HCT116 (cell line): ENCODE measurements at regions not wholly inside any gene's neighbourhood (a gene's known extent, or its start where the extent isn't known, plus 50 kb on each side); places are given as distances from the start of the nearest gene placed in this dataset.

Experiments
- ATAC-seq: fragments of 200-7000 bp; cut with Tn5 transposase; 2 replicates; pipeline ENCODE4 v1.9.1; 2020; ENCODE audit warnings: mild to moderate bottlenecking, moderate library complexity
- BruUV-seq: library from RNA; stranded (reverse); fragments of 400-500 nt; replicated peaks from 2 replicates; lab custom pipeline; 2021; lab: Mats Ljungman, UMichigan
- CTCF ChIA-PET: fragments of 300-600 bp; sonication (Branson Sonifier 250); formaldehyde crosslinking; loops from one replicate; lab custom pipeline; 2021; ENCODE audit warnings: antibody characterized with exemption; lab: Charles Lee
- POLR2A ChIA-PET: fragments of 300-600, 350-600 bp; sonication (Branson Sonifier 250); formaldehyde crosslinking; loops from one replicate; lab custom pipeline; 2021; ENCODE audit warnings: antibody characterized with exemption; lab: Charles Lee
- RAD21 ChIA-PET, 2 experiments: fragments of 300-600 bp; sonication (Branson Sonifier 250); formaldehyde crosslinking; loops; one replicate each; lab custom pipeline; 2023; ENCODE audit warnings: low total read pairs in 2 of 2; ENCODE audit not compliant: uncharacterized antibody in 2 of 2, unreplicated experiment in 2 of 2, low non-redundant PET in 1 of 2; lab: Charles Lee
- DNase-seq: peaks from one replicate; pipeline ENCODE4 v3.0.0-alpha.2; 2010; ENCODE audit warnings: low read depth, low spot score
- H2AFZ ChIP-seq: fragments of 200-600 bp; shearing (Covaris generic), sonication (generic); 2 replicates; pipeline ENCODE4 v1.6.1; 2017; ENCODE audit warnings: low read depth, mixed run types, mixed read lengths, antibody characterized with exemption, low read length; ENCODE audit not compliant: poor library complexity, severe bottlenecking
- H3K27ac ChIP-seq: 2 replicates; pipeline ENCODE4 v1.5.1; 2012; ENCODE audit warnings: low read depth, low read length
- H3K27me3 ChIP-seq: fragments of 200-600 bp; sonication (generic); 2 replicates; pipeline ENCODE4 v1.6.1; 2016; ENCODE audit warnings: mixed run types, low read length, mixed read lengths; ENCODE audit not compliant: insufficient read depth
- H3K36me3 ChIP-seq, 2 experiments: fragments of 200-500 bp in 1 of 2; fragments of 200-600 bp in 1 of 2; sonication (Bioruptor generic) in 1 of 2; sonication (generic) in 1 of 2; 2 replicates each; pipeline versions ENCODE4 v1.5.1 to v1.6.1; 2014 to 2016; ENCODE audit warnings: low read length in 2 of 2, inconsistent platforms in 1 of 2, mixed read lengths in 1 of 2, mixed run types in 1 of 2; ENCODE audit not compliant: insufficient read depth in 2 of 2, control insufficient read depth in 1 of 2
- H3K4me1 ChIP-seq, 2 experiments: fragments of 200-600 bp in 1 of 2; sonication (generic) in 1 of 2; 2 replicates each; pipeline versions ENCODE4 v1.5.1 to v1.6.1; 2012 to 2017; ENCODE audit warnings: low read length in 2 of 2, inconsistent platforms in 1 of 2, mild to moderate bottlenecking in 1 of 2, mixed read lengths in 1 of 2, mixed run types in 1 of 2, moderate library complexity in 1 of 2; ENCODE audit not compliant: insufficient read depth in 2 of 2, control insufficient read depth in 1 of 2
- H3K4me2 ChIP-seq: fragments of 200-600 bp; sonication (generic); 2 replicates; pipeline ENCODE4 v1.6.1; 2017; ENCODE audit warnings: mixed run types, low read length, mixed read lengths
- H3K4me3 ChIP-seq, 2 experiments: fragments of 200-600 bp in 1 of 2; sonication (generic) in 1 of 2; replicated peaks in 1 of 2; 2 replicates each; pipeline ENCODE4 v1.5.1; 2011 to 2016; ENCODE audit warnings: low read length in 2 of 2, control low read depth in 1 of 2, low read depth in 1 of 2, mild to moderate bottlenecking in 1 of 2, mixed read lengths in 1 of 2, mixed run types in 1 of 2
- H3K79me2 ChIP-seq: fragments of 200-600 bp; sonication (generic); 2 replicates; pipeline ENCODE4 v1.6.1; 2017; ENCODE audit warnings: mild to moderate bottlenecking, mixed run types, low read length, moderate library complexity, mixed read lengths; ENCODE audit not compliant: insufficient read depth
- H3K9ac ChIP-seq: fragments of 200-600 bp; sonication (generic); 2 replicates; pipeline ENCODE4 v1.6.1; 2016; ENCODE audit warnings: low read length, mixed read lengths
- H3K9me2 ChIP-seq: fragments of 200-600 bp; sonication (generic), shearing (Covaris generic); 2 replicates; pipeline ENCODE4 v1.6.1; 2017; ENCODE audit warnings: mixed run types, mild to moderate bottlenecking, moderate library complexity; ENCODE audit not compliant: insufficient read depth
- H3K9me3 ChIP-seq, 2 experiments: fragments of 200-500 bp in 1 of 2; fragments of 200-600 bp in 1 of 2; sonication (Bioruptor generic) in 1 of 2; sonication (generic) in 1 of 2; 2 replicates each; pipeline ENCODE4 v1.6.1; 2014 to 2017; ENCODE audit warnings: low read length in 2 of 2, mixed read lengths in 2 of 2, inconsistent platforms in 1 of 2, low read depth in 1 of 2, mild to moderate bottlenecking in 1 of 2, mixed run types in 1 of 2, moderate library complexity in 1 of 2; ENCODE audit not compliant: control insufficient read depth in 1 of 2, insufficient read depth in 1 of 2
- H4K20me1 ChIP-seq: fragments of 200-600 bp; sonication (generic), shearing (Covaris generic); 2 replicates; pipeline ENCODE4 v1.6.1; 2017; ENCODE audit warnings: mixed run types, mild to moderate bottlenecking, moderate library complexity; ENCODE audit not compliant: insufficient read depth
- EGR1 ChIP-seq: IDR thresholded peaks from 2 replicates; pipeline ENCODE4 v1.6.1; 2012; ENCODE audit warnings: low read depth
- POLR2A ChIP-seq: IDR thresholded peaks from 2 replicates; pipeline ENCODE4 v1.7.0; 2011; ENCODE audit warnings: borderline replicate concordance; ENCODE audit not compliant: insufficient read depth, insufficient read length; ENCODE audit errors: extremely low read depth
- RAD21 ChIP-seq: IDR thresholded peaks from 2 replicates; pipeline ENCODE4 v1.6.1; 2012; ENCODE audit warnings: low read depth, mild to moderate bottlenecking
- SP1 ChIP-seq: IDR thresholded peaks from 2 replicates; pipeline ENCODE4 v1.6.1; 2012; ENCODE audit warnings: low read depth
- YY1 ChIP-seq: IDR thresholded peaks from 2 replicates; pipeline ENCODE4 v1.6.1; 2011; ENCODE audit warnings: low read length, low read depth, moderate library complexity, mild to moderate bottlenecking; ENCODE audit not compliant: insufficient replicate concordance; ENCODE audit errors: extremely low read depth
- intact Hi-C: fragments of 100-400 bp; cut with micrococcal nuclease; formaldehyde crosslinking; loops from 2 replicates; pipeline ENCODE4 v1.10.0; 2022
- TF ChIP-seq, protein P1 (sequence below), 3 experiments: fragments of 200-600 bp in 1 of 3; sonication (generic) in 1 of 3; IDR thresholded peaks in 2 of 3; conservative IDR thresholded peaks in 1 of 3; 2 replicates each; pipeline ENCODE4 v1.5.1; 2012 to 2017; ENCODE audit warnings: low read depth in 2 of 3, low read length in 2 of 3, antibody characterized with exemption in 1 of 3, borderline replicate concordance in 1 of 3, control low read depth in 1 of 3, mild to moderate bottlenecking in 1 of 3, mixed read lengths in 1 of 3, mixed run types in 1 of 3, moderate library complexity in 1 of 3; ENCODE audit not compliant: insufficient read depth in 1 of 3
- TF ChIP-seq, protein P2 (sequence below): IDR thresholded peaks from 2 replicates; pipeline ENCODE4 v1.6.1; 2012

DNA sequence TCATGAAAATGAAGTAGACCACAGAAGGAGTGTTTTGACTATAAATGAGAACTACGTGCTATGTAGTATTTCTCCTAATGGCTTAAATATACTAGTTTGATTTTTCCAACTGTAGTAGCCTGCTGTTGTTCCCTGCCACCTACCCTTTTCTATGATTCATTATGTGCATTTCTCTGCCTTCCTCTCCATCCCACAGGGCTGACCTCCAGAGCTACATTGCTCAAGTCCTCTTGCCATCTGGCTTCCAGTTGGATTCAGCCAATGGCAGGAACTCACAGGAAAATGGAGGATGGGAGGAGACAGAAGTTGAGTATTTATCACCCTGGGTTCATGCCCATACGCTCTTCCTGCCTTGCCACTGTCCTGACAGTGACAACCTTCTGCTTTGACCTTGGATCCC is 515.3 kb downstream of the SOX5 start:
- Histone ChIP-seq H3K4me2 (no peak overlapping the region), H3K4me1 (no peaks in the 10 kb centered on the region), H3K4me3 (no peak overlapping the region), H3K27ac (no peak overlapping the region), H2AFZ (no peak overlapping the region), H3K9me2 (no peaks in the 10 kb centered on the region), H3K9me3 (peaks cover 22 to 25% of the 10 kb centered on the region in 2 experiments; a peak in 2 of 4 replicates), H3K9ac (no peak overlapping the region), H4K20me1 (no peaks in the 10 kb centered on the region), H3K36me3 (no peaks in the 10 kb centered on the region), H3K27me3 (no peaks in the 10 kb centered on the region), H3K79me2 (no peaks in the 10 kb centered on the region)
- no peak for DNase-seq
- no peak for ATAC-seq
- BruUV-seq: no TSS peak
- POLR2A ChIA-PET: no interaction called here
- CTCF ChIA-PET: no interaction called here
- RAD21 ChIA-PET: no interaction called here
- TF ChIP-seq, protein P1, sequence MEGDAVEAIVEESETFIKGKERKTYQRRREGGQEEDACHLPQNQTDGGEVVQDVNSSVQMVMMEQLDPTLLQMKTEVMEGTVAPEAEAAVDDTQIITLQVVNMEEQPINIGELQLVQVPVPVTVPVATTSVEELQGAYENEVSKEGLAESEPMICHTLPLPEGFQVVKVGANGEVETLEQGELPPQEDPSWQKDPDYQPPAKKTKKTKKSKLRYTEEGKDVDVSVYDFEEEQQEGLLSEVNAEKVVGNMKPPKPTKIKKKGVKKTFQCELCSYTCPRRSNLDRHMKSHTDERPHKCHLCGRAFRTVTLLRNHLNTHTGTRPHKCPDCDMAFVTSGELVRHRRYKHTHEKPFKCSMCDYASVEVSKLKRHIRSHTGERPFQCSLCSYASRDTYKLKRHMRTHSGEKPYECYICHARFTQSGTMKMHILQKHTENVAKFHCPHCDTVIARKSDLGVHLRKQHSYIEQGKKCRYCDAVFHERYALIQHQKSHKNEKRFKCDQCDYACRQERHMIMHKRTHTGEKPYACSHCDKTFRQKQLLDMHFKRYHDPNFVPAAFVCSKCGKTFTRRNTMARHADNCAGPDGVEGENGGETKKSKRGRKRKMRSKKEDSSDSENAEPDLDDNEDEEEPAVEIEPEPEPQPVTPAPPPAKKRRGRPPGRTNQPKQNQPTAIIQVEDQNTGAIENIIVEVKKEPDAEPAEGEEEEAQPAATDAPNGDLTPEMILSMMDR (IDR thresholded peaks at IDR 0.05 in 2 of 3, conservative IDR thresholded peaks at IDR 0.05 in 1 of 3; ENCODE audit: borderline replicate concordance in 1 of 3, insufficient read depth in 1 of 3, low read depth in 2 of 3, low read length in 2 of 3): no peak
- no peak for TF ChIP-seq EGR1
- TF ChIP-seq POLR2A: no peak
- no peak for TF ChIP-seq YY1
- no peak for TF ChIP-seq RAD21
- TF ChIP-seq, protein P2, sequence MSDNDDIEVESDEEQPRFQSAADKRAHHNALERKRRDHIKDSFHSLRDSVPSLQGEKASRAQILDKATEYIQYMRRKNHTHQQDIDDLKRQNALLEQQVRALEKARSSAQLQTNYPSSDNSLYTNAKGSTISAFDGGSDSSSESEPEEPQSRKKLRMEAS: no peak
- intact Hi-C loops: no loop called here

DNA sequence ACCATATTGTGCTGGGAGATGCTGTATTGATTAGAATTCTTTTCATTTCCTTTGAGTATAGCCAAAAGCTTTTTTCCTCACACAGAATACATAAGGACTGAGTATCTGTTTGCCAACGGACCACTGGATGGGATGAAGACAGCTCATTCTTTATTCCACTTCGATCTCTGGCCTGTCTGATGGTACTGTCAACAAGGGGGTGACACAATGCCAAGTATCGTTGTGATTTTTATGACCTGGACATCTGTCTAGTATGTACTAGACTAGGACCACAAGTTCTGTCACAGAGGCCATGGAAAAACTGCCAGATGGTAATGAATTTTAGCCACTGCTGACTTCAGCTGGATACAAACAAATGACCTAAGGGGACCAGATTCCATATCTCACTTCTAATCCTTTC is 502.7 kb downstream of the SOX5 start:
- Histone ChIP-seq H3K36me3 (no peaks in the 10 kb centered on the region), H3K9me3 (peaks cover 20 to 26% of the 10 kb centered on the region in 2 experiments; a peak in 2 of 4 replicates), H3K4me2 (no peak overlapping the region), H3K9ac (no peak overlapping the region), H3K27ac (no peak overlapping the region), H4K20me1 (no peaks in the 10 kb centered on the region), H2AFZ (no peak overlapping the region), H3K27me3 (no peaks in the 10 kb centered on the region), H3K4me1 (no peaks in the 10 kb centered on the region), H3K9me2 (no peaks in the 10 kb centered on the region), H3K4me3 (no peak overlapping the region), H3K79me2 (no peaks in the 10 kb centered on the region)
- ChIA-PET POLR2A (no interaction called here), CTCF (no interaction called here), RAD21 (no interaction called here)
- BruUV-seq: no TSS peak
- ATAC-seq: no peak
- TF ChIP-seq RAD21 (no peak), EGR1 (no peak), SP1 (no peak)
- DNase-seq: no peak
- intact Hi-C loops: no loop called here
